ENCODE measurements at regions not wholly inside any gene's neighbourhood (a gene's known extent, or its start where the extent isn't known, plus 50 kb on each side); places are given as distances from the start of the nearest gene placed in this dataset.

DNA sequence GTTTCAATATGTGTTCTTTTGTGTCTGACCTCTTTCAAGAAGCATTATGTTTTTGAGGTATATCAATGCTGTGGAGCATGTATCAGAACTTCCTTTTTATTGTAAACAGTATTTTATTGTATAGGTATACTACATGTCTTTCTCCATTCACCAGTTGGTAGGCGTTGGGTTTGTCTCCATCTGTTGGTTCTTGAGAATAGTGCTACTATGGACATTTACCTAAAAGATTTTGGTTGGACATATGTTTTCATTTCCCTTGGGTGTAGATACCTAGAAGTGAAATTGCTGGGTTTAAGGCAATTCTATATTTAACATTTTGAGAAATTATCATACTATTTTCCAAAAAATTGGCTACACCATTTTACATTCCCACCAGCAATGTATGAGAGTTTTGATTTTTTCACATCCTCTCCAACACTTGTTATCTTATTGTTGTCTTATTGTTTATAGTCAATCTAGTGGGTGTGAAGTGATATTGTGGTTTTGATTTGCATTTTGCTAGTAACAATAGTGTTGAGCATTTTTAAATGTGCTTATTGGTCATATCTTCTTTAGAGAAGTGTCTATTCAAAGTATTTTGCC, 409.2 kb downstream of the IPO8 start:
- TF ChIP-seq EZH2phosphoT487 (IDR thresholded peaks at IDR 0.05; ENCODE audit: insufficient read depth, low read depth): no peak
- TF ChIP-seq EZH2 (IDR thresholded peaks at IDR 0.05; ENCODE audit: insufficient read depth, poor library complexity, severe bottlenecking): no peak
